Astrocyte (in vitro differentiated cells and primary cell): ENCODE measurements at regions not wholly inside any gene's neighbourhood (a gene's known extent, or its start where the extent isn't known, plus 50 kb on each side); places are given as distances from the start of the nearest gene placed in this dataset.

Source experiments
- DNase-seq: peaks from one replicate; pipeline ENCODE4 v3.0.0-alpha.2; 2010; ENCODE audit warnings: low read depth
- FAIRE-seq: peaks from 2 replicates; lab custom pipeline; 2011; peaks lifted over from hg19 to GRCh38; lab: Jason Lieb, UNC
- H2AFZ ChIP-seq: 2 replicates; pipeline ENCODE4 v1.6.0; 2012; ENCODE audit warnings: low read depth, low read length, inconsistent platforms
- H3K27ac ChIP-seq: 2 replicates; pipeline ENCODE4 v1.5.1; 2011; ENCODE audit warnings: low read depth, low read length, inconsistent platforms
- H3K27me3 ChIP-seq: 2 replicates; pipeline ENCODE4 v1.6.0; 2011; ENCODE audit warnings: low read length, inconsistent platforms; ENCODE audit not compliant: insufficient read depth
- H3K36me3 ChIP-seq: 2 replicates; pipeline ENCODE4 v1.5.1; 2011; ENCODE audit warnings: low read length, inconsistent platforms; ENCODE audit not compliant: insufficient read depth
- H3K4me1 ChIP-seq: 2 replicates; pipeline ENCODE4 v1.5.1; 2011; ENCODE audit warnings: low read length, inconsistent platforms; ENCODE audit not compliant: insufficient read depth
- H3K4me2 ChIP-seq: 2 replicates; pipeline ENCODE4 v1.6.0; 2012; ENCODE audit warnings: low read length, inconsistent platforms
- H3K4me3 ChIP-seq: 2 replicates; pipeline ENCODE4 v1.5.1; 2011; ENCODE audit warnings: low read depth, mild to moderate bottlenecking, low read length, inconsistent platforms; ENCODE audit not compliant: insufficient read depth
- H3K79me2 ChIP-seq: 2 replicates; pipeline ENCODE4 v1.6.0; 2012; ENCODE audit warnings: mild to moderate bottlenecking, low read length, inconsistent platforms; ENCODE audit not compliant: insufficient read depth
- H3K9ac ChIP-seq: 2 replicates; pipeline ENCODE4 v1.6.0; 2012; ENCODE audit warnings: mild to moderate bottlenecking, low read length, inconsistent platforms
- H3K9me3 ChIP-seq: 2 replicates; pipeline ENCODE4 v1.5.1; 2012; ENCODE audit warnings: low read depth, mild to moderate bottlenecking, low read length, inconsistent platforms; ENCODE audit not compliant: insufficient read depth
- H4K20me1 ChIP-seq: 2 replicates; pipeline ENCODE4 v1.6.0; 2012; ENCODE audit warnings: low read length, inconsistent platforms; ENCODE audit not compliant: insufficient read depth
- H3K27ac Mint-ChIP-seq: one replicate; pipeline ENCODE4 v1.8.0; 2021; ENCODE audit warnings: mild to moderate bottlenecking, mixed read lengths; ENCODE audit not compliant: unreplicated experiment
- H3K27me3 Mint-ChIP-seq: one replicate; pipeline ENCODE4 v1.8.0; 2021; ENCODE audit warnings: low read depth, mixed read lengths; ENCODE audit not compliant: unreplicated experiment
- H3K36me3 Mint-ChIP-seq: one replicate; pipeline ENCODE4 v1.8.0; 2021; ENCODE audit warnings: low read depth, mixed read lengths; ENCODE audit not compliant: unreplicated experiment
- H3K4me1 Mint-ChIP-seq: one replicate; pipeline ENCODE4 v1.8.0; 2021; ENCODE audit warnings: low read depth, mixed read lengths; ENCODE audit not compliant: unreplicated experiment
- H3K4me3 Mint-ChIP-seq: one replicate; pipeline ENCODE4 v1.8.0; 2021; ENCODE audit warnings: mild to moderate bottlenecking, moderate library complexity, mixed read lengths; ENCODE audit not compliant: unreplicated experiment
- H3K9me3 Mint-ChIP-seq: one replicate; pipeline ENCODE4 v1.8.0; 2021; ENCODE audit warnings: mild to moderate bottlenecking, mixed read lengths; ENCODE audit not compliant: unreplicated experiment
- EZH2 ChIP-seq: IDR thresholded peaks from 2 replicates; pipeline ENCODE4 v1.6.1; 2012; ENCODE audit warnings: mild to moderate bottlenecking, low read length, inconsistent platforms; ENCODE audit not compliant: insufficient read depth
- TF ChIP-seq, protein P1 (sequence below): IDR thresholded peaks from 2 replicates; pipeline ENCODE4 v1.5.1; 2011; ENCODE audit warnings: low read depth, mild to moderate bottlenecking, inconsistent platforms, low read length, moderate library complexity; ENCODE audit not compliant: insufficient read depth

DNA sequence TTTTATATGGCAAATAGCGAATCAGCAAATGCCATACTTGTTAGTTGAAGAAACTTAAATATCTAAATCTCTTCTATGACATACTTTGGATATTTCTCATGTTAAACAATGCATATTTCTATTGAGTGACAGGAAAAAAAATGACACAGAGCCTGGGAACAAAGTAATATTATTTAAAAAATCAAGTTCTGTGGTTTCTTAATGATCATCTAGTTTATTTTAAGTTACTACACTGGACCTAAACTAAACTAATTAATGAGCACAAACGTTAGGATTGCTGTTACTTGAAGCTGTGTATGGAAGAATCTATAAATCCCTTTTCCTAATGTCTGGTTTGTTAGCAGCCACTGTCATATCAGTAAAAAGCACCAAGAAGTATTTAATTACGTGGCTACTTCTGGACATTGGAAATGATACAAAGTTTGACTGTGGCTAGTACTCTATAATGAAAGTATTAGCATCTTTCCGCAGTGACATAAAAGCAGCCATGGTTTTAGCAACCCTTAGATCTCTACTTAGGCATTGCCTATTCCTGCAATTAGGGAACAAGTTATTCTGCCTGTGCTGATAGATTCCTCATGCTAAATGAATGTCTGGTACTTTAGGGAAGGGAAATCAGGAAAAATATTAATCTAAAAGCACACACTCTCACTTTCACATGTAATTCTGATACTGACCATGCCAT is 981.7 kb upstream of the B3GALT2 start:
- H3K4me1 ChIP-seq: peaks cover 4% of the 10 kb centered on the region
- FAIRE-seq: no peak
- H2AFZ ChIP-seq: no peak overlapping the region
- no peak overlapping the region for H3K27ac ChIP-seq
- TF ChIP-seq EZH2: no peak
- TF ChIP-seq, protein P1, sequence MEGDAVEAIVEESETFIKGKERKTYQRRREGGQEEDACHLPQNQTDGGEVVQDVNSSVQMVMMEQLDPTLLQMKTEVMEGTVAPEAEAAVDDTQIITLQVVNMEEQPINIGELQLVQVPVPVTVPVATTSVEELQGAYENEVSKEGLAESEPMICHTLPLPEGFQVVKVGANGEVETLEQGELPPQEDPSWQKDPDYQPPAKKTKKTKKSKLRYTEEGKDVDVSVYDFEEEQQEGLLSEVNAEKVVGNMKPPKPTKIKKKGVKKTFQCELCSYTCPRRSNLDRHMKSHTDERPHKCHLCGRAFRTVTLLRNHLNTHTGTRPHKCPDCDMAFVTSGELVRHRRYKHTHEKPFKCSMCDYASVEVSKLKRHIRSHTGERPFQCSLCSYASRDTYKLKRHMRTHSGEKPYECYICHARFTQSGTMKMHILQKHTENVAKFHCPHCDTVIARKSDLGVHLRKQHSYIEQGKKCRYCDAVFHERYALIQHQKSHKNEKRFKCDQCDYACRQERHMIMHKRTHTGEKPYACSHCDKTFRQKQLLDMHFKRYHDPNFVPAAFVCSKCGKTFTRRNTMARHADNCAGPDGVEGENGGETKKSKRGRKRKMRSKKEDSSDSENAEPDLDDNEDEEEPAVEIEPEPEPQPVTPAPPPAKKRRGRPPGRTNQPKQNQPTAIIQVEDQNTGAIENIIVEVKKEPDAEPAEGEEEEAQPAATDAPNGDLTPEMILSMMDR: no peak
- H3K27me3 ChIP-seq: no peaks in the 10 kb centered on the region
- Mint-ChIP-seq H3K36me3 (no peaks in the 10 kb centered on the region), H3K4me1 (peaks cover 10% of the 10 kb centered on the region), H3K4me3 (no peak overlapping the region), H3K9me3 (no peaks in the 10 kb centered on the region), H3K27me3 (no peaks in the 10 kb centered on the region), H3K27ac (peak overlapping the region; percentile 56)
- H3K9ac ChIP-seq: peak overlapping the region; percentile 6
- no peaks in the 10 kb centered on the region for H4K20me1 ChIP-seq
- H3K36me3 ChIP-seq: no peaks in the 10 kb centered on the region
- DNase-seq: peak; percentile 25
- no peak overlapping the region for H3K4me3 ChIP-seq
- no peaks in the 10 kb centered on the region for H3K79me2 ChIP-seq
- H3K9me3 ChIP-seq: no peaks in the 10 kb centered on the region
- no peak overlapping the region for H3K4me2 ChIP-seq

- Histone ChIP-seq H4K20me1 (no peaks in the 10 kb centered on the region), H3K4me2 (no peak overlapping the region), H3K36me3 (no peaks in the 10 kb centered on the region), H3K4me3 (no peak overlapping the region), H3K9me3 (no peaks in the 10 kb centered on the region), H3K4me1 (peaks cover 4% of the 10 kb centered on the region), H3K27me3 (no peaks in the 10 kb centered on the region), H3K27ac (no peak overlapping the region), H3K9ac (no peak overlapping the region), H3K79me2 (no peaks in the 10 kb centered on the region), H2AFZ (no peak overlapping the region)
- Mint-ChIP-seq H3K4me1 (peaks cover 21% of the 10 kb centered on the region), H3K27me3 (no peaks in the 10 kb centered on the region), H3K9me3 (no peaks in the 10 kb centered on the region), H3K4me3 (no peak overlapping the region), H3K27ac (no peak overlapping the region), H3K36me3 (no peaks in the 10 kb centered on the region)
- FAIRE-seq (no peak), DNase-seq (no peak)
- TF ChIP-seq, protein P1: no peak
- TF ChIP-seq EZH2: no peak
Observed at GRCh38 chr1:194164755-194165154, 978.3 kb upstream of the B3GALT2 start.

DNA sequence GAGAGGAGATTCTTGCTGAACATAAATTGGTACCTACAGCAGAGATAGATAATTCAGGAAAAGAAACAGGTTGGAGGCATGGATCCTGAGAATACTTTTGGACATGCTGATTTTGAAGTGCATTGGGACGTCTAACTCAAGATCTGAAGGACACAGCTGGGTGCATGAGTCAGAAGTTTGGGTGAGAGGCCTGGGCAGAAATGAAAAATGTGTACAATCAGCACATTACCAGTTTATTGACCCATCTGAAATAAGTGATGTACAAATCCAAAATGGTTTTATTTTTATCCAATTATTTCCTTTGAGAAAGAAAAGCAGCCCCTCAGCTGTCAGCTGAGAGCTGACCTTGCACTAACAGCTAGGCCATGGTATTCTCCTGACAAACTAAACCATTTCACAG is 975.2 kb upstream of the B3GALT2 start:
- no peak overlapping the region for H3K4me3 Mint-ChIP-seq
- no peak overlapping the region for H3K9ac ChIP-seq
- peaks cover 11% of the 10 kb centered on the region for H3K4me1 Mint-ChIP-seq
- no peaks in the 10 kb centered on the region for H3K36me3 ChIP-seq
- H3K9me3 ChIP-seq: peaks cover 3% of the 10 kb centered on the region
- no peak overlapping the region for H2AFZ ChIP-seq
- H3K36me3 Mint-ChIP-seq: no peaks in the 10 kb centered on the region
- H3K27ac Mint-ChIP-seq: no peak overlapping the region
- H3K27ac ChIP-seq: no peak overlapping the region
- no peak overlapping the region for H3K4me2 ChIP-seq
- H3K4me3 ChIP-seq: no peak overlapping the region
- no peaks in the 10 kb centered on the region for H4K20me1 ChIP-seq
- no peak for DNase-seq
- H3K27me3 ChIP-seq: no peaks in the 10 kb centered on the region
- H3K4me1 ChIP-seq: no peaks in the 10 kb centered on the region
- no peak for TF ChIP-seq EZH2
- TF ChIP-seq, protein P1: no peak
- H3K27me3 Mint-ChIP-seq: no peaks in the 10 kb centered on the region
- FAIRE-seq: no peak
- no peaks in the 10 kb centered on the region for H3K9me3 Mint-ChIP-seq
- H3K79me2 ChIP-seq: no peaks in the 10 kb centered on the region
